Spinal cord (tissue), 9 donors: ENCODE measurements at regions not wholly inside any gene's neighbourhood (a gene's known extent, or its start where the extent isn't known, plus 50 kb on each side); places are given as distances from the start of the nearest gene placed in this dataset.

ENCODE experiments used
- DNase-seq, 6 donors: peaks; one replicate each; pipeline versions ENCODE4 v3.0.0 to v3.0.0-alpha.2; 2013 to 2015; ENCODE audit warnings: low spot score in 6 of 6, low read depth in 4 of 6
- H3K27ac ChIP-seq: one replicate; pipeline ENCODE4 v1.5.1; 2013; ENCODE audit warnings: low read depth, low read length, control low read depth
- H3K27me3 ChIP-seq: one replicate; pipeline ENCODE4 v1.6.1; 2013; ENCODE audit warnings: low read length; ENCODE audit not compliant: control insufficient read depth, insufficient read depth
- H3K36me3 ChIP-seq: one replicate; pipeline ENCODE4 v1.6.1; 2013; ENCODE audit warnings: low read length; ENCODE audit not compliant: control insufficient read depth, insufficient read depth
- H3K4me1 ChIP-seq: one replicate; pipeline ENCODE4 v1.6.1; 2013; ENCODE audit warnings: low read length; ENCODE audit not compliant: control insufficient read depth, insufficient read depth
- H3K4me3 ChIP-seq: one replicate; pipeline ENCODE4 v1.5.1; 2013; ENCODE audit warnings: low read depth, low read length, control low read depth
- H3K9me3 ChIP-seq: one replicate; pipeline ENCODE4 v1.6.1; 2013; ENCODE audit warnings: low read length; ENCODE audit not compliant: control insufficient read depth, insufficient read depth
- WGBS: methylation state at CpG from one replicate; pipeline ENCODE4 v1.1.5; 2013; ENCODE audit warnings: missing lambda C conversion rate; ENCODE audit not compliant: insufficient coverage; 5-methylcytosine and 5-hydroxymethylcytosine counted together
- donor health status: healthy.

GRCh38 chr7:115476671-115477181 is 553.8 kb downstream of the TFEC start:
- Histone ChIP-seq H3K9me3 (no peaks in the 10 kb centered on the region), H3K4me3 (peak overlapping the region; percentile 47), H3K36me3 (no peaks in the 10 kb centered on the region), H3K27me3 (peaks cover 13% of the 10 kb centered on the region), H3K4me1 (peaks cover 10% of the 10 kb centered on the region), H3K27ac (no peak overlapping the region)
- 0% methylated on average over 4 of the region's 7 CpGs for WGBS
- peak in 2 of 6 donors; percentile 80 to 92 for DNase-seq

- peaks cover 13% of the 10 kb centered on the region for H3K27me3 ChIP-seq
- H3K4me3 ChIP-seq: no peak overlapping the region
- no peaks in the 10 kb centered on the region for H3K9me3 ChIP-seq
- no peaks in the 10 kb centered on the region for H3K36me3 ChIP-seq
- peaks cover 10% of the 10 kb centered on the region for H3K4me1 ChIP-seq
- no peak overlapping the region for H3K27ac ChIP-seq
- WGBS: 38% methylated on average over 6 of the region's 14 CpGs
- peak in 2 of 6 donors; percentile 74 to 90 for DNase-seq
These were observed 554.0 kb downstream of the MDFIC start for GRCh38 chr7:115475761-115476385.

- Histone ChIP-seq H3K4me3 (no peak overlapping the region), H3K4me1 (peaks cover 10% of the 10 kb centered on the region), H3K36me3 (no peaks in the 10 kb centered on the region), H3K9me3 (no peaks in the 10 kb centered on the region), H3K27me3 (peaks cover 13% of the 10 kb centered on the region), H3K27ac (no peak overlapping the region)
- DNase-seq: peak in 1 of 6 donors; percentile 15
- no CpG with 5 or more reads among the region's 1 CpG for WGBS
These were observed 553.3 kb downstream of the MDFIC start for GRCh38 chr7:115475206-115475605.

GRCh38 chr7:115474137-115474536 is 552.2 kb downstream of the MDFIC start:
- Histone ChIP-seq H3K27me3 (peaks cover 13% of the 10 kb centered on the region), H3K4me3 (no peak overlapping the region), H3K9me3 (no peaks in the 10 kb centered on the region), H3K27ac (no peak overlapping the region), H3K4me1 (peaks cover 10% of the 10 kb centered on the region), H3K36me3 (no peaks in the 10 kb centered on the region)
- DNase-seq: peak in 2 of 6 donors; percentile 50 to 57
- 78% methylated on average over 3 of the region's 5 CpGs for WGBS

GRCh38 chr7:115471891-115472290 is 550.0 kb downstream of the MDFIC start:
- Histone ChIP-seq H3K36me3 (no peaks in the 10 kb centered on the region), H3K9me3 (no peaks in the 10 kb centered on the region), H3K4me1 (peaks cover 3% of the 10 kb centered on the region), H3K27me3 (peaks cover 3% of the 10 kb centered on the region), H3K27ac (no peak overlapping the region), H3K4me3 (no peak overlapping the region)
- DNase-seq: no peak
- 100% methylated on average over 1 of the region's 1 CpG for WGBS

- WGBS: no CpG with 5 or more reads among the region's 3 CpGs
- no peaks in the 10 kb centered on the region for H3K36me3 ChIP-seq
These were observed 540.6 kb downstream of the MDFIC start for GRCh38 chr7:115462301-115463015.

GRCh38 chr7:115449689-115450088 is 527.8 kb downstream of the MDFIC start:
- no peaks in the 10 kb centered on the region for H3K4me1 ChIP-seq
- no peak overlapping the region for H3K4me3 ChIP-seq
- H3K27me3 ChIP-seq: no peaks in the 10 kb centered on the region
- WGBS: no CpG with 5 or more reads among the region's 3 CpGs
- H3K9me3 ChIP-seq: no peaks in the 10 kb centered on the region
- DNase-seq: no peak
- H3K27ac ChIP-seq: no peak overlapping the region
- no peaks in the 10 kb centered on the region for H3K36me3 ChIP-seq

More at GRCh38 chr7:115462301-115463015, 540.6 kb downstream of the MDFIC start:
- no peaks in the 10 kb centered on the region for H3K27me3 ChIP-seq
- no peak overlapping the region for H3K27ac ChIP-seq
- no peak overlapping the region for H3K4me3 ChIP-seq
- no peaks in the 10 kb centered on the region for H3K9me3 ChIP-seq
- DNase-seq: no peak
- no peaks in the 10 kb centered on the region for H3K4me1 ChIP-seq

- no peak for DNase-seq
- Histone ChIP-seq H3K4me1 (no peaks in the 10 kb centered on the region), H3K27ac (no peak overlapping the region), H3K9me3 (no peaks in the 10 kb centered on the region), H3K4me3 (no peak overlapping the region), H3K36me3 (no peaks in the 10 kb centered on the region), H3K27me3 (no peaks in the 10 kb centered on the region)
- 100% methylated on average over 1 of the region's 2 CpGs for WGBS
These were observed 525.6 kb downstream of the MDFIC start for GRCh38 chr7:115447495-115447894.

GRCh38 chr7:115441033-115441432 is 519.1 kb downstream of the MDFIC start:
- Histone ChIP-seq H3K4me1 (no peaks in the 10 kb centered on the region), H3K27ac (no peak overlapping the region), H3K4me3 (no peak overlapping the region), H3K36me3 (no peaks in the 10 kb centered on the region), H3K9me3 (no peaks in the 10 kb centered on the region), H3K27me3 (no peaks in the 10 kb centered on the region)
- WGBS: 89% methylated on average over 1 of the region's 1 CpG
- DNase-seq: no peak

GRCh38 chr7:115435178-115435577 is 513.3 kb downstream of the MDFIC start:
- no CpG with 5 or more reads among the region's 1 CpG for WGBS
- Histone ChIP-seq H3K27ac (no peak overlapping the region), H3K4me3 (no peak overlapping the region), H3K27me3 (no peaks in the 10 kb centered on the region), H3K4me1 (no peaks in the 10 kb centered on the region), H3K36me3 (no peaks in the 10 kb centered on the region), H3K9me3 (no peaks in the 10 kb centered on the region)
- DNase-seq: no peak
